Naive B cell (primary cell): ENCODE measurements at regions not wholly inside any gene's neighbourhood (a gene's known extent, or its start where the extent isn't known, plus 50 kb on each side); places are given as distances from the start of the nearest gene placed in this dataset.
"Not testable (repeated sequence)": the region's sequence is repeated elsewhere in the genome, so short reads cannot be mapped to it uniquely, and the experiment has no call there.

Experiments
- ATAC-seq, 2 donors: fragments of 150-1000 bp; cut with Tn5 transposase; 2 replicates each; pipeline ENCODE4 v1.10.0; 2021; ENCODE audit warnings: low read depth in 2 of 2, mild to moderate bottlenecking in 2 of 2, moderate library complexity in 2 of 2
- DNase-seq: peaks from one replicate; pipeline ENCODE4 v3.0.0; 2022
- H3K27ac Mint-ChIP-seq, 6 donors: one replicate each; pipeline ENCODE4 v1.8.0; 2020 to 2022; ENCODE audit warnings: mild to moderate bottlenecking in 6 of 6, mixed read lengths in 6 of 6, moderate library complexity in 5 of 6, inconsistent platforms in 2 of 6
- H3K27me3 Mint-ChIP-seq, 3 donors: one replicate each; pipeline ENCODE4 v1.8.0; 2021 to 2022; ENCODE audit warnings: mixed read lengths in 3 of 3, mild to moderate bottlenecking in 1 of 3
- H3K36me3 Mint-ChIP-seq, 2 donors: one replicate each; pipeline ENCODE4 v1.8.0; 2020 to 2022; ENCODE audit warnings: mixed read lengths in 2 of 2, inconsistent platforms in 1 of 2, mild to moderate bottlenecking in 1 of 2
- H3K4me1 Mint-ChIP-seq, 3 donors: one replicate each; pipeline ENCODE4 v1.8.0; 2020 to 2022; ENCODE audit warnings: mixed read lengths in 3 of 3, inconsistent platforms in 1 of 3, mild to moderate bottlenecking in 1 of 3, moderate library complexity in 1 of 3
- H3K4me3 Mint-ChIP-seq, 8 donors: one replicate each; pipeline ENCODE4 v1.8.0; 2020 to 2022; ENCODE audit warnings: mild to moderate bottlenecking in 8 of 8, mixed read lengths in 8 of 8, moderate library complexity in 8 of 8, inconsistent platforms in 2 of 8
- H3K9me3 Mint-ChIP-seq, 7 donors: one replicate each; pipeline ENCODE4 v1.8.0; 2020 to 2022; ENCODE audit warnings: mixed read lengths in 7 of 7, mild to moderate bottlenecking in 5 of 7, inconsistent platforms in 2 of 7, moderate library complexity in 1 of 7

DNA sequence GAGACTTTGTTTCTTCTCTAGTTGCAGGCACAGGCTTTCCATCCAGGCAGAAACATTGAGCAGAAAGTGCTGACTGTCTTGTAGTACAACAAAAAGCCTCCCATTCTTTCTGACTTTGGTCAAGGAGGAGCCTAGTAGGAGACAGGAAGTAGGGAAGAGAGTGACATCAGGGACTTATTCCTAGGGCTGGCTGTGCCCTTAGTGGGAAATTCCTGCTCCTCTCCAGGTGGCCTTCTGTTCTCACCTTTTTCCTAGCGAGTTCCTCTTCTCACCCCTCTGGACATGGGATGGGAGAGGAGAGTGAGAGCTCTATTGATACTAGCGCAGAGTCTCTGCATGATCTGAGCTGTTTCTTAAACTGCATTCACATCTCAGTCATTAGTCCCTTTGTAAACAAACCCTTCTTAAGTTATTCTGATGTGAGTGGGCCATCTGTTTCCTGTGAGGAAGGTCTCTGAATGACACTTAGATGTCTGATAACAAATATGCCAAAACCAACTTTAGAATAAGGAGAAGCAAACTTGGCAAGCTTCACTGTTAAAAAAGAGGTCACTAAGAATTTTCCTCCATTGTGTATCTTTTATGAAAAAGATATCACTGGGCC lies 455.0 kb downstream of the GJA1 start:
- H3K4me3 Mint-ChIP-seq = no peak overlapping the region
- no peaks in the 10 kb centered on the region for H3K4me1 Mint-ChIP-seq
- H3K27ac Mint-ChIP-seq = no peak overlapping the region
- no peak for DNase-seq
- H3K27me3 Mint-ChIP-seq = no peaks in the 10 kb centered on the region
- no peaks in the 10 kb centered on the region for H3K36me3 Mint-ChIP-seq
- ATAC-seq = no peak
- peaks cover 0 to 3% (median 0%) of the 10 kb centered on the region in 7 donors for H3K9me3 Mint-ChIP-seq

DNA sequence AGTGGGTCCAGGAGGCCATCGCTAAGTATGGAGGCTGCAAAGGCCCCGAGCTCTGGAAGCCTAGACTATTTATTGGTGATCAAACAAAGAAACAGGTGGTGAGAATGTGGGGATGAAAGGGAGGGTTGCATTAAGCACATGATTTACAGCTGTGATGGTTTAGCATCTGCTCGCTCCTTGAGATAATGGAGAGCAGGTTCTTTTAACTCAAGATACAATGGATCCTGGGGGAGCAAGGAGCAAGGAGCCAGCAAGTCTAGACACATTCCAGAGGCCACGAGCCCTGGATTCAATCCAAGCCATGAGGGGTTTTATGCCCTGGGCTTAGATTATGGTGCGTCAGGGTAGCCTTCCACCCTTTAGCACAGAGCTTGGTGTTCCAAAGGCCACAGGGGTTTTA lies 460.3 kb downstream of the GJA1 start:
- ATAC-seq, H3K9me3 Mint-ChIP-seq, DNase-seq, H3K27ac Mint-ChIP-seq, H3K4me1 Mint-ChIP-seq, H3K4me3 Mint-ChIP-seq, H3K27me3 Mint-ChIP-seq, H3K36me3 Mint-ChIP-seq: not testable (repeated sequence)

DNA sequence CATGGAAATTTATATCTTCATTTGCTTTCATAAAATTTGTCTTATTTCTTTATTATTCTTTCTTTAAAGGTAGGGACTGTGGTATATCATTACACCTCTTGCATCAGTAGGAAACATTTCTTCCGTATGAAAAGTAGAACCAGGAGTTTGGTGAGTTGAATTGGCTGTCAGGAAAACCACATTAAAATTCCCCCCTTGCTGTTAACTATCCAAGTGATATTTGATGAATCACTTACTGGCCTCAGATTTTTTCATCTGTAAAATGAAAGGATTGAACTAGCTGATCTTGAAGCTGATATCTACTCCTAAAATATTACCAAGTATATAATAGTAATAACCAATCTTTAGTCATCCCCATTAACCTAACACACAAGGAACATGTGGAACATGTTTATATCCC lies 460.9 kb downstream of the GJA1 start:
- Mint-ChIP-seq H3K4me3 (no peak overlapping the region), H3K4me1 (no peaks in the 10 kb centered on the region), H3K27ac (no peak overlapping the region), H3K36me3 (no peaks in the 10 kb centered on the region), H3K27me3 (no peaks in the 10 kb centered on the region), H3K9me3 (peaks cover 0 to 3% (median 0%) of the 10 kb centered on the region in 7 donors)
- ATAC-seq = no peak
- no peak for DNase-seq

DNA sequence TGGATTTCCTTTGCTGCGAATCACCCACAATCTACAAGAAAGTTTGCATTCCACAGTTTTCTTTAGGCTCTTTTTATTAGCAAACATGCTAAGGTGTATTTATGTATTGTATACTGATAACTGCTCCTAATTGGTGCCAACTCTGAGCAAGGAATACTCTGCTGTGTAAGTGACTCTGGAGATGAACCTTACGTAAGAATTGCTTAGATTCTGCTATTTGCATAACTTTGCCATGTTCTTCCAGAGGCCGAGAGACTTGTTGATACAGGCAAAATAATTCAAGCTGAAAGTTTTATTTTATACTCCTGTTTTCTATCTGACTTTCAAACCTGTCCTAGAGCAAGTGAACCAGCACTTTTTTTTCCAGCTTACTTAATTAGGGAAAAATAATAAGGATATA lies 461.3 kb downstream of the GJA1 start:
- no peak overlapping the region for H3K27ac Mint-ChIP-seq
- DNase-seq (no peak), ATAC-seq (no peak)
- H3K36me3 Mint-ChIP-seq = no peaks in the 10 kb centered on the region
- no peaks in the 10 kb centered on the region for H3K4me1 Mint-ChIP-seq
- H3K9me3 Mint-ChIP-seq = peaks cover 0 to 3% (median 0%) of the 10 kb centered on the region in 7 donors
- H3K27me3 Mint-ChIP-seq = no peaks in the 10 kb centered on the region
- no peak overlapping the region for H3K4me3 Mint-ChIP-seq

DNA sequence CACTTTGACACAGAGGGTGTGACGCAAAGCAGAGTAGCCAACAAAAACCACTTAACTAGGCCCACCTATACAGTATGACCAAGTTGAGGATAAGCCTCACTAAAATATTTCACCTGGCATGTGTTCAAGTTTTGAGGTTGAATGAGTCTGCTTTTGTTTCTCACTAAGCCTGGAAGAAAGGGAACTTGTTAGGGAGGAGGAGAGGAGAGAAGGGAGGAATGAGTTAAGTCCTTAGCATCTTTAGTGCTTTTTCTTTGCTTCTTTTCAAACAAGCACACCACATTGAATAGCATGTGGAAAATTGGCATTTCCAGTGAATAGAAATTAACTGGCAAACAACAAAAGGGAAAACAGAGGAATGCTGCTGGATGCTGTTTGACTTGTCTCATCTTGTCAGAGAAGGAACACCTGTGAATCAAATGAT lies 461.9 kb downstream of the GJA1 start:
- Mint-ChIP-seq H3K27me3 (no peaks in the 10 kb centered on the region), H3K9me3 (peaks cover 0 to 3% (median 0%) of the 10 kb centered on the region in 7 donors), H3K27ac (no peak overlapping the region), H3K36me3 (no peaks in the 10 kb centered on the region), H3K4me3 (no peak overlapping the region), H3K4me1 (no peaks in the 10 kb centered on the region)
- DNase-seq = no peak
- no peak for ATAC-seq

DNA sequence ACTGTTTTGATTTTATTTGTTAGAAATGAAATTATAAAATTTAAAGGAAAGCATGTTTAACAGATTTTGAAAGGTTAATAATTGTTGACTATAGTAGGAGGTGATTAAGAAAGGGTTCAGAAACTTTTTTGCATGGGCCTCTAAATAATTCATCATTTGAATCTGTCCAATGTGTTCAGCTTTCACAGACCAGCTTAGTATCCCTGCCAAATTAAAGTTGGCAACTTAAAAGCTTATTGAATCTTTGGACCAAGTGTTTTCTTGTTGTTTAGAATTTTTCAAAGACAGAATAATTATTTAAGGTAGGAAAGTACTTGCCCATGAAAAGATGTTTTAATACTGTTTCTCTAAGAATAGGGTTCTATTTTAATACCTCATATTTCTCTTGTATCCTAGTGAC lies 466.0 kb downstream of the GJA1 start:
- Mint-ChIP-seq H3K4me3 (no peak overlapping the region), H3K27ac (no peak overlapping the region), H3K4me1 (no peaks in the 10 kb centered on the region), H3K9me3 (peaks cover 0 to 5% (median 0%) of the 10 kb centered on the region in 7 donors), H3K27me3 (no peaks in the 10 kb centered on the region), H3K36me3 (no peaks in the 10 kb centered on the region)
- no peak for ATAC-seq
- no peak for DNase-seq

DNA sequence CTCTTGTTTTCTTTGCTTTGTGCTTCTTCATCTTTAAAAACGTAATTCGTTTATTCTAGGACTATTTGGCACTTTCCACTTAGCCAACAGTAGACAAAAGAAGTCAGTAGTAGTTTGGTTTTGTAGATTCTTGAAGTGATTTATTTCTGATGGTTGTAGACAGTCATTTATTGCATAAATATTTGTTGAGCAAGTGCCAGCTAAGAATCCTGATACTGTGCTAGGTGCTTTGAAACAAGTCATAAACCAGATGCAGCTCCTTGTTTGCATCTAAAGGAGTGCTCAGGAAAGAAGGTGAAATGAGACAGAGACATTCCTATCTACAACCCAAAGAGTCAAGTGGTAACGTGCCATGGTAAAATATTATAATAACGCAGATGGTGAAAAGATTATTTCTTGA lies 469.1 kb downstream of the GJA1 start:
- Mint-ChIP-seq H3K27ac (no peak overlapping the region), H3K9me3 (peaks cover 4 to 19% (median 12%) of the 10 kb centered on the region in 7 donors), H3K4me3 (no peak overlapping the region), H3K4me1 (no peaks in the 10 kb centered on the region), H3K27me3 (no peaks in the 10 kb centered on the region), H3K36me3 (no peaks in the 10 kb centered on the region)
- no peak for ATAC-seq
- no peak for DNase-seq

DNA sequence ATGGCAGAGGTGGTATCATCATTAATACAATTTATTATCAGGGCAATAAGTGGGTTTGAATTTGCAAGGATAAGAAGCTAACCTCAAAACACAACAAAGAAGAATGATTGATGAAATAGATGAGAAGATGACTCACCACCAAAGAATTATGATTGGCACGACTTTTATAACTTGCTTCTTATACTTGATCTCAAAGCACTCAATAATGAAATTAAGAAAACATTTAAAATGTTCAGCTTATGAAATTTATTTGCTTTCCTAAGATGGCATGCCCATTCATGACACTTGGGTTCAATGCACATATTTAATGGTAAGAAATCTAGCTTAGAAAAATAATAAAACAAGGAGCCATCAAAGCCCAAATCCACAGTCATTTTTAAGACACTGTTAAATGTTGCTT lies 477.5 kb downstream of the GJA1 start:
- DNase-seq (no peak), ATAC-seq (no peak)
- Mint-ChIP-seq H3K4me3 (no peak overlapping the region), H3K4me1 (no peaks in the 10 kb centered on the region), H3K9me3 (peaks cover 0 to 26% (median 14%) of the 10 kb centered on the region in 7 donors), H3K36me3 (no peaks in the 10 kb centered on the region), H3K27ac (no peak overlapping the region), H3K27me3 (no peaks in the 10 kb centered on the region)

DNA sequence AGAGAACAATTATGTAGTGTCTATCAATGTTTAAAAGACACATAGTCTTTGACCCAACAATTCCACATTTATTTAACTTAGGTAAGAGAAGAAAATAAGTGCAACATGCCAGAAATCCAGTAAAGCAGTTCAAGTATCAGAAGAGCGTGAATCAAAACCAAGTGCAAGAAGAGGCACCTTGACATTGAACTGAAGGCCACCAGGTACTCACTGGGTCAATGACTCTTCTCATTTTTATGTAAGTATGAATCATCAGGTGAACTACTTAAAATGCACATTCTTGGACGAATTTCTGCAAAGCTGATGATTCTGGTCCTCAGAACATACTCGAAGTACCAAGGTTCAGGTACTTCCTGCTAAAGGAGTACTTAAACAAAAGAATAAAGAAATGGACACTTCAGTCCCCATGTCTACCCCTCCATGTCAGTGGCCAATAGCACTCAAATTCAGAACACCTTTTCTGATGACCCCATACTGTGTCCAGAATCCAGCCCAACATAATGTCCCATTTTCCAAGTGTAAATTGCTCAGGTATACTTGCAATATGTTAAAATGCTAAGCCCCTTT lies 481.9 kb downstream of the GJA1 start:
- DNase-seq = no peak
- no peaks in the 10 kb centered on the region for H3K4me1 Mint-ChIP-seq
- H3K4me3 Mint-ChIP-seq = no peak overlapping the region
- no peaks in the 10 kb centered on the region for H3K27me3 Mint-ChIP-seq
- no peaks in the 10 kb centered on the region for H3K36me3 Mint-ChIP-seq
- ATAC-seq = no peak
- no peak overlapping the region for H3K27ac Mint-ChIP-seq
- peaks cover 0 to 5% (median under 1%) of the 10 kb centered on the region in 7 donors for H3K9me3 Mint-ChIP-seq

DNA sequence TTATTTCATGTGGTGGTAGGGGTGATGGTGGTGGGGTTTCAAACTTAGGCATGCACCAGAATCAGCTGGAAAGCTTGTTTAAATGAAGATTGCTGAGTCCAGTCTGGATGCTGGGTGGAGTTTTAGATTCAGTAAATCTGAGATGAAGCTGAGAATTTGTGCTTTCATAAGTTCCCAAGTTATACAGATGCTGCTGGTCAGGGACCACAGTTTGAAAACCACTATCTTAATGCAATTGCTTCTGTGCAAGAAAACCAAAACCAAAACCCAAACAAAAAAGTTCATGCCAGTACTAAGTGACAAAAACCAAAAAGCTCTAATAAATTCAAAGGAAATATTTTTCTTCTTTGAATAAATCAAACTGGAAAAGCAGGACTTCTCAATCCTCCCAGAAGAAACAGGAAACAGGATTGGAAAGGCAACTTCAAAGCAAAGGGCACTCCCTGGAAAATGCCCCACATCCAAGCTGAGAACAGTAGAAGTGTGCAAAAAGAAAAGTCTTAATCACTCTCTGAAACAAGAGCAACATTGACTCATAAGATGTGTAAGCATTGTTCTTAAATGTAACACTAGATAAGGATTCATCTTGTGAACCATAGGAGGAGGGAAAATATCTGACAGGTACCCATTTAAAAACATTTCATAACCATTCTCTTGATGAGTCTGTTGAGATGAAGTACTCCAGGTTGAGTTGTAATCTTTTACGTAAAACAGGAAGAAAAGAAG lies 481.5 kb upstream of the HSF2 start:
- ATAC-seq (no peak), DNase-seq (no peak)
- no peaks in the 10 kb centered on the region for H3K4me1 Mint-ChIP-seq
- H3K9me3 Mint-ChIP-seq = peaks cover 0 to 5% (median 0%) of the 10 kb centered on the region in 7 donors
- no peaks in the 10 kb centered on the region for H3K27me3 Mint-ChIP-seq
- no peaks in the 10 kb centered on the region for H3K36me3 Mint-ChIP-seq
- H3K4me3 Mint-ChIP-seq = no peak overlapping the region
- H3K27ac Mint-ChIP-seq = no peak overlapping the region

DNA sequence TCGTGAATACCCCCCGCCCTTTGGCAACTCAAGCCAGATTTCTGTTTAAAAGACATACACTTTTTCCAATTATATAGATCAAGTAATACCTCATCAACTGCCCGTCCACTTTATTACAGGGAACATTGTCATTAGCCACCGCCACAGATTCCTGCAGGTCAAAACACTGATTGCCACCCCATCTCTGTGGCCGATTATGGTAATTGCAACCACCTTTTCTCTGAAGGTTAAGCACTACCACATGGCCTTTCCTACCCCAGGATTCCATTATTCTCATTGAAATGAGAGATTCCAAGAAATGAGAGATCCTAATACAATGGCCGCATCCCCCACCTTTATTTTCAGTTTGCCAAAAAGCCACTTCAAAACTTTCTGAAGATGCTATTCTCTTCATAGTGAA lies 478.8 kb upstream of the HSF2 start:
- Mint-ChIP-seq H3K27me3 (no peaks in the 10 kb centered on the region), H3K9me3 (peaks cover 0 to 4% (median 0%) of the 10 kb centered on the region in 7 donors), H3K4me1 (no peaks in the 10 kb centered on the region), H3K4me3 (no peak overlapping the region), H3K27ac (no peak overlapping the region), H3K36me3 (no peaks in the 10 kb centered on the region)
- no peak for ATAC-seq
- DNase-seq = no peak

DNA sequence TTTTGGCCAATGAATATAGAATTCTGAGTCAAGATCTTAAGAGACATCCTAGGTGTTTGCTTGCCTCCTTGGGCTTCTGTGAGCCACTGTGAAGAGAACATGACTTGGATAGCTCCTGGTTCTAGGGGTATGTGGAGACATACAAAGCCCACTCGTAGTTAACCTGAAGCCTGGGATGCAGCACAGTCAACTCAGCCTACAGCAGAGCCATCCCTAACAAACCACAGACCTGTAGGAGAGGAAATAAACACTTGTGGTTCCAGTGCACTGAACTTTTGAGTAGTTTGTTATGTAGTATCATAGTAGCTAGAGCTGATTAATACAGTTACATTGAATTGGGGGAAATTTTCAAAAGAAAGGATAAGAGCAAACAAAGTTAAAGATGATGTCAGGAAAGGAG lies 474.4 kb upstream of the HSF2 start:
- Mint-ChIP-seq H3K27me3 (no peaks in the 10 kb centered on the region), H3K27ac (peak overlapping the region in 1 of 6 donors; percentile 67), H3K36me3 (no peaks in the 10 kb centered on the region), H3K9me3 (peaks cover 0 to 4% (median 3%) of the 10 kb centered on the region in 7 donors), H3K4me1 (no peaks in the 10 kb centered on the region), H3K4me3 (no peak overlapping the region)
- DNase-seq = no peak
- ATAC-seq = no peak

DNA sequence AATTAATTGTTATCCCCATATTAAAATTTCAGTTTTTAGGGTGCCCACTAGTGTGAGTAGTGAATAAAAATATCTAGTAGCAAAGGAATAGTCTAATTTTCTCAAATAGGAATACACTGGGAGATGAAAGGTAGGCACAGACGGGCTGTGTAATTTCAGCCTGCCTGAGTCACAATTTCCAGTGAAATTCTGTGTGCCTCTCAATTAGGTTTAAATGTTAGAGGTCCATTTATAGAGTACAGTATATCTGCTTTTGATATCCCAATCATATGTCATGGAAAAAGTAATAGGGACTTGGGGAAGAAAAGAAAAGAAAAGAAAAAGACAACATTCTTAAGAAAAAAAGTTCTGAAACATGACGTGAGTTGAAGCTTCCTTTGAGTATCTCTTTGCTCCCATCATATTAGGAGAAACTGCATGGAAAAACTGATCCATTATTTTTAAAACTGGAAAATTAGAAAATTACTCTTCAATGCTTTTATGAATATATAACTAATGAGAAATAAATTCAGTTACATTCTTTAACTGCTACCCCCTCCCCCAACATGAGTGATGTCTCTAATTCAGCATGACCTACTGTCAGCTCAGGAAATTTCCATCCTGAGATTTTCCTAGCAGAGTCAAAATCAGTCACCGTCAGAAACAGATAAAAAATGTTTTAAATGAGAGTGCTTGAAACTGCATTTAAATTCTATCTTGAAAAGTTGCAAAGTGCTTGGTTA lies 473.8 kb upstream of the HSF2 start:
- Mint-ChIP-seq H3K9me3 (peaks cover 0 to 4% (median 3%) of the 10 kb centered on the region in 7 donors), H3K27ac (no peak overlapping the region)

DNA sequence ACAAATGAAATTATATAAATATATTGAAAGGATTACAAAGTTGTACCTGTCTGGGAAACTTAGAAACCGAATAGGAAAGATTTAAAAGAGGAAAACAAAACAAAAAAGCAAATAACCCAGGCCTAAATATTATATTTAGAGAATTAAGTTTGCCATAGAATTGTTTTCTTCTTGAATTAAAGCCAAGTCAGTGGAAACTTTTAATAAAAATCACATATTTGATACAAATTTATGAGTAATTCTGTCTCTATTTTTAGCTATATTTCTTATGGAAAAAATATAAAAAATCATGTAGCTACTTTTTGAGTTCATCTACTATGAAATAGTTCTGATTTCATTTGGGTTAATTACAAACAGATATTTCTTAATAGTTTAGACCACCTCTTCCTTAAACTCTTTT lies 470.2 kb upstream of the HSF2 start:
- Mint-ChIP-seq H3K27ac (no peak overlapping the region), H3K36me3 (no peaks in the 10 kb centered on the region), H3K9me3 (peaks cover 0 to 4% (median 0%) of the 10 kb centered on the region in 7 donors), H3K27me3 (no peaks in the 10 kb centered on the region), H3K4me3 (no peak overlapping the region), H3K4me1 (no peaks in the 10 kb centered on the region)
- no peak for ATAC-seq
- no peak for DNase-seq

More for the DNA sequence above, 473.8 kb upstream of the HSF2 start:
- H3K4me1 Mint-ChIP-seq = no peaks in the 10 kb centered on the region
- no peak overlapping the region for H3K4me3 Mint-ChIP-seq
- no peaks in the 10 kb centered on the region for H3K36me3 Mint-ChIP-seq
- no peaks in the 10 kb centered on the region for H3K27me3 Mint-ChIP-seq
- DNase-seq = no peak
- no peak for ATAC-seq
